ENCODE measurements at regions not wholly inside any gene's neighbourhood (a gene's known extent, or its start where the extent isn't known, plus 50 kb on each side); places are given as distances from the start of the nearest gene placed in this dataset.
A peak's percentile ranks its signal among the peaks of the same experiment; 100 is the strongest.

GRCh38 chr13:109954441-109954840, 168.1 kb upstream of the IRS2 start:
- DNase-seq: peak; percentile 5
- Mint-ChIP-seq H3K36me3 (ENCODE audit: low read depth) (no peaks in the 10 kb centered on the region), H3K9me3 (peaks cover 17% of the 10 kb centered on the region), H3K27me3 (ENCODE audit: insufficient read depth) (no peaks in the 10 kb centered on the region), H3K27ac (no peak overlapping the region), H3K4me3 (no peak overlapping the region), H3K4me1 (peaks cover 4% of the 10 kb centered on the region)
- 86 to 93% methylated on average over 3 to 6 of the region's 6 CpGs for WGBS, 2 experiments (ENCODE audit: insufficient coverage in 1 of 2, insufficient read length in 1 of 2)
- no peak overlapping the region for H3K27ac ChIP-seq (ENCODE audit: low read depth, low read length)
- no peaks in the 10 kb centered on the region for H3K36me3 ChIP-seq (ENCODE audit: control insufficient read depth, insufficient read depth, low read length)
- TF ChIP-seq, protein P1, sequence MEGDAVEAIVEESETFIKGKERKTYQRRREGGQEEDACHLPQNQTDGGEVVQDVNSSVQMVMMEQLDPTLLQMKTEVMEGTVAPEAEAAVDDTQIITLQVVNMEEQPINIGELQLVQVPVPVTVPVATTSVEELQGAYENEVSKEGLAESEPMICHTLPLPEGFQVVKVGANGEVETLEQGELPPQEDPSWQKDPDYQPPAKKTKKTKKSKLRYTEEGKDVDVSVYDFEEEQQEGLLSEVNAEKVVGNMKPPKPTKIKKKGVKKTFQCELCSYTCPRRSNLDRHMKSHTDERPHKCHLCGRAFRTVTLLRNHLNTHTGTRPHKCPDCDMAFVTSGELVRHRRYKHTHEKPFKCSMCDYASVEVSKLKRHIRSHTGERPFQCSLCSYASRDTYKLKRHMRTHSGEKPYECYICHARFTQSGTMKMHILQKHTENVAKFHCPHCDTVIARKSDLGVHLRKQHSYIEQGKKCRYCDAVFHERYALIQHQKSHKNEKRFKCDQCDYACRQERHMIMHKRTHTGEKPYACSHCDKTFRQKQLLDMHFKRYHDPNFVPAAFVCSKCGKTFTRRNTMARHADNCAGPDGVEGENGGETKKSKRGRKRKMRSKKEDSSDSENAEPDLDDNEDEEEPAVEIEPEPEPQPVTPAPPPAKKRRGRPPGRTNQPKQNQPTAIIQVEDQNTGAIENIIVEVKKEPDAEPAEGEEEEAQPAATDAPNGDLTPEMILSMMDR (conservative IDR thresholded peaks at IDR 0.05): no peak
- H3K9me3 ChIP-seq (ENCODE audit: control insufficient read depth, low read length): no peaks in the 10 kb centered on the region
- no peak overlapping the region for H3K4me3 ChIP-seq (ENCODE audit: low read length)
- H3K9ac ChIP-seq (ENCODE audit: extremely low read depth, low read length, poor library complexity, severe bottlenecking): no peak overlapping the region
- H3K27me3 ChIP-seq (ENCODE audit: control insufficient read depth, insufficient read depth, low read length, poor library complexity, severe bottlenecking): no peaks in the 10 kb centered on the region
- H3K4me1 ChIP-seq (ENCODE audit: control insufficient read depth, insufficient read depth, low read length): no peaks in the 10 kb centered on the region

DNA sequence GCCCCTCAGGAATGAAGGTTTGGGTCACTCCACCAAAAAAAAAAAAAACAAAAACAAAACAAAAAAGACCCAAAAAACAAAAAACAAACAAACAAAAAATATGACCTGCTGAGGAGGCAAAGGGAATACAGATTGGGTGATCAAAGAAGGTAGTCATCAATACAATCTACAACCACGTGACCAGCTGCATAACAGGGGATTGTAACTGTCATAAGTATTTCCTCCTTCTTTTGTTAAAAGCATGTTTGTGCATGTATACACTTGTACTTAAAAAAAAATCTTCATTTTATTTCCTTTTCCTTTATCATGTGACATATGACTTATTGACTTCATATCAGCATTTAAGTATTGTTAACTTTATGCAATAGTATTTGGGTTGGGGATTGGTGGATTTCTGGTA, 165.1 kb upstream of the IRS2 start:
- 90 to 100% methylated on average over 1 of the region's 1 CpG for WGBS, 2 experiments (ENCODE audit: insufficient coverage in 1 of 2, insufficient read length in 1 of 2)

GRCh38 chr13:109949397-109949796, 163.0 kb upstream of the IRS2 start:
- peak; percentile 10 for DNase-seq
- Mint-ChIP-seq H3K9me3 (peaks cover 2% of the 10 kb centered on the region), H3K36me3 (ENCODE audit: low read depth) (no peaks in the 10 kb centered on the region), H3K4me1 (no peaks in the 10 kb centered on the region), H3K27ac (no peak overlapping the region), H3K27me3 (ENCODE audit: insufficient read depth) (peaks cover 3% of the 10 kb centered on the region), H3K4me3 (no peak overlapping the region)
- no peak overlapping the region for H3K4me3 ChIP-seq (ENCODE audit: low read length)
- H3K9me3 ChIP-seq (ENCODE audit: control insufficient read depth, low read length): no peaks in the 10 kb centered on the region
- no peaks in the 10 kb centered on the region for H3K36me3 ChIP-seq (ENCODE audit: control insufficient read depth, insufficient read depth, low read length)
- H3K4me1 ChIP-seq (ENCODE audit: control insufficient read depth, insufficient read depth, low read length): no peaks in the 10 kb centered on the region
- H3K27me3 ChIP-seq (ENCODE audit: control insufficient read depth, insufficient read depth, low read length, poor library complexity, severe bottlenecking): no peaks in the 10 kb centered on the region
- TF ChIP-seq, protein P1 (conservative IDR thresholded peaks at IDR 0.05): no peak
- WGBS, 2 experiments (ENCODE audit: insufficient coverage in 1 of 2, insufficient read length in 1 of 2): 92 to 100% methylated on average over 1 to 2 of the region's 2 CpGs
- H3K9ac ChIP-seq (ENCODE audit: extremely low read depth, low read length, poor library complexity, severe bottlenecking): no peak overlapping the region
- no peak overlapping the region for H3K27ac ChIP-seq (ENCODE audit: low read depth, low read length)

More for the DNA sequence above, 165.1 kb upstream of the IRS2 start:
- Histone ChIP-seq H3K27ac (ENCODE audit: low read depth, low read length) (no peak overlapping the region), H3K36me3 (ENCODE audit: control insufficient read depth, insufficient read depth, low read length) (no peaks in the 10 kb centered on the region), H3K27me3 (ENCODE audit: control insufficient read depth, insufficient read depth, low read length, poor library complexity, severe bottlenecking) (no peaks in the 10 kb centered on the region), H3K9me3 (ENCODE audit: control insufficient read depth, low read length) (no peaks in the 10 kb centered on the region), H3K4me1 (ENCODE audit: control insufficient read depth, insufficient read depth, low read length) (no peaks in the 10 kb centered on the region), H3K4me3 (ENCODE audit: low read length) (no peak overlapping the region), H3K9ac (ENCODE audit: extremely low read depth, low read length, poor library complexity, severe bottlenecking) (no peak overlapping the region)
- Mint-ChIP-seq H3K4me3 (no peak overlapping the region), H3K36me3 (ENCODE audit: low read depth) (no peaks in the 10 kb centered on the region), H3K27me3 (ENCODE audit: insufficient read depth) (peaks cover 3% of the 10 kb centered on the region), H3K27ac (no peak overlapping the region), H3K9me3 (no peaks in the 10 kb centered on the region), H3K4me1 (peaks cover 4% of the 10 kb centered on the region)
- no peak for DNase-seq
- TF ChIP-seq, protein P1 (conservative IDR thresholded peaks at IDR 0.05): no peak
